HEK293 (cell line): ENCODE measurements at regions not wholly inside any gene's neighbourhood (a gene's known extent, or its start where the extent isn't known, plus 50 kb on each side); places are given as distances from the start of the nearest gene placed in this dataset.

Experiments used
- CTCF ChIA-PET: fragments of 350-600 bp; formaldehyde crosslinking; extraction: SDS; loops from one replicate; lab custom pipeline; 2021; ENCODE audit warnings: antibody characterized with exemption; lab: Yijun Ruan, JAX
- POLR2A ChIA-PET: fragments of 300-600 bp; formaldehyde crosslinking; extraction: SDS; loops from one replicate; lab custom pipeline; 2020; ENCODE audit warnings: antibody characterized with exemption, inconsistent platforms; lab: Yijun Ruan, JAX
- H3K27ac ChIP-seq: fragments of 200-500 bp; sonication (Bioruptor generic); 2 replicates; pipeline ENCODE4 v1.5.1; 2014; ENCODE audit warnings: low read depth, low read length, control low read depth, inconsistent platforms; ENCODE audit errors: extremely low read depth
- H3K36me3 ChIP-seq, 2 experiments: fragments of 200-500 bp in 1 of 2; sonication (Bioruptor generic) in 1 of 2; 1 replicate in 1 of 2; 2 replicates in 1 of 2; pipeline ENCODE4 v1.5.1; 2014 to 2017; ENCODE audit warnings: inconsistent platforms in 2 of 2, low read length in 2 of 2; ENCODE audit not compliant: control insufficient read depth in 2 of 2, insufficient read depth in 1 of 2
- H3K4me1 ChIP-seq: fragments of 200-500 bp; sonication (Bioruptor generic); 2 replicates; pipeline ENCODE4 v1.5.1; 2014; ENCODE audit warnings: mild to moderate bottlenecking, low read length, inconsistent platforms; ENCODE audit not compliant: control insufficient read depth, insufficient read depth
- H3K4me3 ChIP-seq: 2 replicates; pipeline ENCODE4 v1.5.1; 2011; ENCODE audit warnings: low read depth, mild to moderate bottlenecking, control low read depth, low read length, moderate library complexity
- H3K9me3 ChIP-seq: fragments of 200-500 bp; sonication (Bioruptor generic); 2 replicates; pipeline ENCODE4 v1.5.1; 2014; ENCODE audit warnings: low read depth, low read length, inconsistent platforms; ENCODE audit not compliant: control insufficient read depth, insufficient read depth
- GFI1B ChIP-seq: fragments of 450-650 bp; formaldehyde crosslinking; IDR thresholded peaks from 2 replicates; pipeline ENCODE4 v1.5.1; 2016; ENCODE audit warnings: missing biosample characterization, missing genetic modification characterization
- INSM2 ChIP-seq: fragments of 450-650 bp; formaldehyde crosslinking; IDR thresholded peaks from 2 replicates; pipeline ENCODE4 v1.5.1; 2016; ENCODE audit warnings: missing biosample characterization, missing genetic modification characterization
- KLF16 ChIP-seq: fragments of 450-650 bp; formaldehyde crosslinking; IDR thresholded peaks from 2 replicates; pipeline ENCODE4 v1.5.1; 2017; ENCODE audit warnings: missing biosample characterization, missing genetic modification characterization
- SCRT2 ChIP-seq: fragments of 450-650 bp; formaldehyde crosslinking; IDR thresholded peaks from 2 replicates; pipeline ENCODE4 v1.5.1; 2016; ENCODE audit warnings: missing biosample characterization, missing genetic modification characterization
- ZNF354C ChIP-seq: fragments of 450-650 bp; formaldehyde crosslinking; IDR thresholded peaks from 2 replicates; pipeline ENCODE4 v1.5.1; 2016; ENCODE audit warnings: missing biosample characterization, missing genetic modification characterization, low read depth, borderline replicate concordance
- ZNF416 ChIP-seq: fragments of 450-650 bp; formaldehyde crosslinking; IDR thresholded peaks from 2 replicates; pipeline ENCODE4 v1.5.1; 2016; ENCODE audit warnings: missing biosample characterization, missing genetic modification characterization
- ZNF426 ChIP-seq: fragments of 450-650 bp; formaldehyde crosslinking; IDR thresholded peaks from 2 replicates; pipeline ENCODE4 v1.5.1; 2017; ENCODE audit warnings: missing biosample characterization, missing genetic modification characterization, mild to moderate bottlenecking, inconsistent platforms, moderate library complexity
- ZNF501 ChIP-seq: fragments of 450-650 bp; formaldehyde crosslinking; IDR thresholded peaks from 2 replicates; pipeline ENCODE4 v1.5.1; 2016; ENCODE audit warnings: missing biosample characterization, missing genetic modification characterization
- ZNF521 ChIP-seq: fragments of 450-650 bp; formaldehyde crosslinking; IDR thresholded peaks from 2 replicates; pipeline ENCODE4 v1.5.1; 2017; ENCODE audit warnings: missing biosample characterization, mild to moderate bottlenecking, missing genetic modification characterization
- ZNF530 ChIP-seq: fragments of 450-650 bp; formaldehyde crosslinking; IDR thresholded peaks from 2 replicates; pipeline ENCODE4 v1.5.1; 2016; ENCODE audit warnings: low read depth, missing biosample characterization, missing genetic modification characterization
- ZNF548 ChIP-seq: fragments of 450-650 bp; formaldehyde crosslinking; IDR thresholded peaks from 2 replicates; pipeline ENCODE4 v1.5.1; 2016; ENCODE audit warnings: missing biosample characterization, missing genetic modification characterization
- ZNF560 ChIP-seq: fragments of 450-650 bp; formaldehyde crosslinking; IDR thresholded peaks from 2 replicates; pipeline ENCODE4 v1.5.1; 2017; ENCODE audit warnings: missing biosample characterization, missing genetic modification characterization, borderline replicate concordance
- ZNF629 ChIP-seq: fragments of 450-650 bp; formaldehyde crosslinking; IDR thresholded peaks from 2 replicates; pipeline ENCODE4 v1.5.1; 2017; ENCODE audit warnings: missing biosample characterization, missing genetic modification characterization
- ZNF654 ChIP-seq: fragments of 450-650 bp; formaldehyde crosslinking; IDR thresholded peaks from 2 replicates; pipeline ENCODE4 v1.5.1; 2016; ENCODE audit warnings: low read depth, missing biosample characterization, missing genetic modification characterization
- TF ChIP-seq, protein P1 (sequence below): fragments of 450-650 bp; formaldehyde crosslinking; IDR thresholded peaks from 2 replicates; pipeline ENCODE4 v1.5.1; 2016; ENCODE audit warnings: missing biosample characterization, missing genetic modification characterization
- TF ChIP-seq, protein P2 (sequence below): fragments of 450-650 bp; formaldehyde crosslinking; IDR thresholded peaks from 2 replicates; pipeline ENCODE4 v1.5.1; 2016; ENCODE audit warnings: missing biosample characterization, missing genetic modification characterization
- TF ChIP-seq, protein P3 (sequence below): fragments of 450-650 bp; formaldehyde crosslinking; IDR thresholded peaks from 2 replicates; pipeline ENCODE4 v1.5.1; 2016; ENCODE audit warnings: missing biosample characterization, missing genetic modification characterization

- TF ChIP-seq, protein P1, sequence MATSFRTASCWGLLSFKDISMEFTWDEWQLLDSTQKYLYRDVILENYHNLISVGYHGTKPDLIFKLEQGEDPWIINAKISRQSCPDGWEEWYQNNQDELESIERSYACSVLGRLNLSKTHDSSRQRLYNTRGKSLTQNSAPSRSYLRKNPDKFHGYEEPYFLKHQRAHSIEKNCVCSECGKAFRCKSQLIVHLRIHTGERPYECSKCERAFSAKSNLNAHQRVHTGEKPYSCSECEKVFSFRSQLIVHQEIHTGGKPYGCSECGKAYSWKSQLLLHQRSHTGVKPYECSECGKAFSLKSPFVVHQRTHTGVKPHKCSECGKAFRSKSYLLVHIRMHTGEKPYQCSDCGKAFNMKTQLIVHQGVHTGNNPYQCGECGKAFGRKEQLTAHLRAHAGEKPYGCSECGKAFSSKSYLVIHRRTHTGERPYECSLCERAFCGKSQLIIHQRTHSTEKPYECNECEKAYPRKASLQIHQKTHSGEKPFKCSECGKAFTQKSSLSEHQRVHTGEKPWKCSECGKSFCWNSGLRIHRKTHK (tag by site-specific recombination) = no peak
- TF ChIP-seq ZNF548 (tag by site-specific recombination) (no peak), GFI1B (tag by site-specific recombination) (no peak), ZNF501 (no peak), ZNF629 (no peak)
- H3K4me1 ChIP-seq = no peaks in the 10 kb centered on the region
- H3K36me3 ChIP-seq = no peaks in the 10 kb centered on the region
- POLR2A ChIA-PET = no interaction called here
- H3K27ac ChIP-seq = no peak overlapping the region
- CTCF ChIA-PET = no interaction called here
- H3K9me3 ChIP-seq = no peaks in the 10 kb centered on the region
- H3K4me3 ChIP-seq = no peak overlapping the region
These were observed 101.7 kb upstream of the SOD3 start for GRCh38 chr4:24693636-24694035.

DNA sequence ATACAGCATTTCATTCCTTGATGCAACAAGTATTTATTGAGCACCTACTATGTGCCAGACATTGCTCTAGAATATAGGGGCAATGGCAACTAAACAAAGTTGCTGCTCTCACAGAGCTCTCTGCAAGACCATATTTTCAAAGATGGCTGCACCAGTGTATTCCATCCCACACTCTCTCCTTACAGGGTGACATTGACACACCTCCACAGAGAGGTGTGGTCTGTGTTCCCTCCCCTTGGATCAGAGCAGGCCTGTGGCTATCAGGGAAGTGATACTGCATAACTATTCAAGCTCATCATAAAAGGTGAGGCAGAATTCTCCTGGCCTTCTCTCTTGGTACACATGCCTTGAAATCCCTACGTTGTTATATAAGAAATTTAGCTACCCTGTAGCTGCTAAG, 95.3 kb upstream of the SOD3 start:
- POLR2A ChIA-PET = no interaction called here

GRCh38 chr4:24701683-24702082, 93.7 kb upstream of the SOD3 start:
- CTCF ChIA-PET = no interaction called here
- no peaks in the 10 kb centered on the region for H3K9me3 ChIP-seq
- no peak overlapping the region for H3K4me3 ChIP-seq
- H3K4me1 ChIP-seq = no peaks in the 10 kb centered on the region
- H3K27ac ChIP-seq = no peak overlapping the region
- H3K36me3 ChIP-seq = no peaks in the 10 kb centered on the region
- POLR2A ChIA-PET = no interaction called here
- TF ChIP-seq SCRT2 (tag by site-specific recombination) (no peak), ZNF629 (no peak), INSM2 (tag by site-specific recombination) (no peak), ZNF426 (tag by site-specific recombination) (no peak), ZNF530 (no peak)
- TF ChIP-seq, protein P2, sequence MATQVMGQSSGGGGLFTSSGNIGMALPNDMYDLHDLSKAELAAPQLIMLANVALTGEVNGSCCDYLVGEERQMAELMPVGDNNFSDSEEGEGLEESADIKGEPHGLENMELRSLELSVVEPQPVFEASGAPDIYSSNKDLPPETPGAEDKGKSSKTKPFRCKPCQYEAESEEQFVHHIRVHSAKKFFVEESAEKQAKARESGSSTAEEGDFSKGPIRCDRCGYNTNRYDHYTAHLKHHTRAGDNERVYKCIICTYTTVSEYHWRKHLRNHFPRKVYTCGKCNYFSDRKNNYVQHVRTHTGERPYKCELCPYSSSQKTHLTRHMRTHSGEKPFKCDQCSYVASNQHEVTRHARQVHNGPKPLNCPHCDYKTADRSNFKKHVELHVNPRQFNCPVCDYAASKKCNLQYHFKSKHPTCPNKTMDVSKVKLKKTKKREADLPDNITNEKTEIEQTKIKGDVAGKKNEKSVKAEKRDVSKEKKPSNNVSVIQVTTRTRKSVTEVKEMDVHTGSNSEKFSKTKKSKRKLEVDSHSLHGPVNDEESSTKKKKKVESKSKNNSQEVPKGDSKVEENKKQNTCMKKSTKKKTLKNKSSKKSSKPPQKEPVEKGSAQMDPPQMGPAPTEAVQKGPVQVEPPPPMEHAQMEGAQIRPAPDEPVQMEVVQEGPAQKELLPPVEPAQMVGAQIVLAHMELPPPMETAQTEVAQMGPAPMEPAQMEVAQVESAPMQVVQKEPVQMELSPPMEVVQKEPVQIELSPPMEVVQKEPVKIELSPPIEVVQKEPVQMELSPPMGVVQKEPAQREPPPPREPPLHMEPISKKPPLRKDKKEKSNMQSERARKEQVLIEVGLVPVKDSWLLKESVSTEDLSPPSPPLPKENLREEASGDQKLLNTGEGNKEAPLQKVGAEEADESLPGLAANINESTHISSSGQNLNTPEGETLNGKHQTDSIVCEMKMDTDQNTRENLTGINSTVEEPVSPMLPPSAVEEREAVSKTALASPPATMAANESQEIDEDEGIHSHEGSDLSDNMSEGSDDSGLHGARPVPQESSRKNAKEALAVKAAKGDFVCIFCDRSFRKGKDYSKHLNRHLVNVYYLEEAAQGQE (tag by site-specific recombination) = no peak
- TF ChIP-seq, protein P3, sequence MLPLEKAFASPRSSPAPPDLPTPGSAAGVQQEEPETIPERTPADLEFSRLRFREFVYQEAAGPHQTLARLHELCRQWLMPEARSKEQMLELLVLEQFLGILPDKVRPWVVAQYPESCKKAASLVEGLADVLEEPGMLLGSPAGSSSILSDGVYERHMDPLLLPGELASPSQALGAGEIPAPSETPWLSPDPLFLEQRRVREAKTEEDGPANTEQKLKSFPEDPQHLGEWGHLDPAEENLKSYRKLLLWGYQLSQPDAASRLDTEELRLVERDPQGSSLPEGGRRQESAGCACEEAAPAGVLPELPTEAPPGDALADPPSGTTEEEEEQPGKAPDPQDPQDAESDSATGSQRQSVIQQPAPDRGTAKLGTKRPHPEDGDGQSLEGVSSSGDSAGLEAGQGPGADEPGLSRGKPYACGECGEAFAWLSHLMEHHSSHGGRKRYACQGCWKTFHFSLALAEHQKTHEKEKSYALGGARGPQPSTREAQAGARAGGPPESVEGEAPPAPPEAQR (tag by site-specific recombination) = no peak

More for the DNA sequence above, 95.3 kb upstream of the SOD3 start:
- Histone ChIP-seq H3K27ac (no peak overlapping the region), H3K4me1 (no peaks in the 10 kb centered on the region), H3K36me3 (no peaks in the 10 kb centered on the region), H3K9me3 (no peaks in the 10 kb centered on the region), H3K4me3 (no peak overlapping the region)
- TF ChIP-seq ZNF654 = no peak
- TF ChIP-seq ZNF416 (tag by site-specific recombination) = no peak
- TF ChIP-seq ZNF354C (tag by site-specific recombination) = no peak
- no peak for TF ChIP-seq ZNF521 (tag by site-specific recombination)
- no peak for TF ChIP-seq ZNF560 (tag by site-specific recombination)
- TF ChIP-seq KLF16 (tag by site-specific recombination) = no peak
- CTCF ChIA-PET = no interaction called here
